Activated CD8-positive, alpha-beta T cell treated with anti-CD3 and anti-CD28 coated beads for 36 hours (primary cell): ENCODE measurements at regions not wholly inside any gene's neighbourhood (a gene's known extent, or its start where the extent isn't known, plus 50 kb on each side); places are given as distances from the start of the nearest gene placed in this dataset.

Experiments used
- ATAC-seq: fragments of 200-7000 bp; cut with Tn5 transposase; one replicate; pipeline ENCODE4 v1.10.0; 2021; ENCODE audit warnings: mild to moderate bottlenecking, moderate library complexity
- CTCF ChIA-PET: fragments of 350-600 bp; sonication (Branson Sonifier 250); formaldehyde crosslinking; loops from one replicate; lab custom pipeline; 2021; ENCODE audit warnings: antibody characterized with exemption; lab: Charles Lee
- POLR2A ChIA-PET: fragments of 350-600 bp; sonication (Branson Sonifier 250); formaldehyde crosslinking; loops from one replicate; lab custom pipeline; 2021; ENCODE audit warnings: antibody characterized with exemption; lab: Charles Lee
- DNase-seq: peaks from one replicate; pipeline ENCODE4 v3.0.0-alpha.2; 2020
- H3K27ac Mint-ChIP-seq: one replicate; pipeline ENCODE4 v1.8.0; 2021; ENCODE audit warnings: mild to moderate bottlenecking, mixed read lengths
- H3K27me3 Mint-ChIP-seq: one replicate; pipeline ENCODE4 v1.8.0; 2021; ENCODE audit warnings: mixed read lengths
- H3K36me3 Mint-ChIP-seq: one replicate; pipeline ENCODE4 v1.8.0; 2021; ENCODE audit warnings: low read depth, mixed read lengths
- H3K4me1 Mint-ChIP-seq: one replicate; pipeline ENCODE4 v1.8.0; 2021; ENCODE audit warnings: low read depth, mixed read lengths
- H3K4me3 Mint-ChIP-seq: one replicate; pipeline ENCODE4 v1.8.0; 2021; ENCODE audit warnings: mild to moderate bottlenecking, moderate library complexity, mixed read lengths
- H3K9me3 Mint-ChIP-seq: one replicate; pipeline ENCODE4 v1.8.0; 2021; ENCODE audit warnings: mixed read lengths
- intact Hi-C: fragments of 100-400 bp; cut with micrococcal nuclease; formaldehyde crosslinking; loops from one replicate; pipeline ENCODE4 v1.10.0; 2022
- TF ChIP-seq, protein P1 (sequence below): fragments of 200-600 bp; IDR thresholded peaks from one replicate; pipeline ENCODE4 v1.8.0; 2022; ENCODE audit warnings: antibody characterized with exemption, mild to moderate bottlenecking

DNA sequence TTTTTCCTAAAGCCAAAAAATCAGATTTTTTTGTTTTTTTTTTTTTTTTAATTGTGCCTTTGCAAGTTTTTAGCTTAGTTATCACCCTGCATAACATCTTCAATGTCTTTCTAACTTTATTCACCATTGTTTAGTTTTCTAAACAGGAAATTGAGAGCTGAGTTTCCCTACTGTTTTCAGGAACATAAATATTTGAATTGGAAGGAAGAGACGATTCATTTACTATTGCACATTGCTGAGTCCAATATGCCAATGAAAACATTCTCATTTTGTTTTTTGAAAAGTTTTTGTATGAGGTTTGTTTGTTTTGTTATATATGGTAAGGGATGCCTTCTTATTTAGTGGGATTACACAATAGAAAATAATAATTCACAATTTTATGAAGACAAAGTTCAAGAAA is 148.4 kb downstream of the ANKRD50 start:
- no peaks in the 10 kb centered on the region for H3K4me1 Mint-ChIP-seq
- ATAC-seq (no peak), DNase-seq (no peak)
- H3K36me3 Mint-ChIP-seq, result no peaks in the 10 kb centered on the region
- ChIA-PET CTCF (no interaction called here), POLR2A (no interaction called here)
- no peak overlapping the region for H3K27ac Mint-ChIP-seq
- no peaks in the 10 kb centered on the region for H3K9me3 Mint-ChIP-seq
- intact Hi-C loops, result no loop called here
- no peaks in the 10 kb centered on the region for H3K27me3 Mint-ChIP-seq
- no peak overlapping the region for H3K4me3 Mint-ChIP-seq
- TF ChIP-seq, protein P1, sequence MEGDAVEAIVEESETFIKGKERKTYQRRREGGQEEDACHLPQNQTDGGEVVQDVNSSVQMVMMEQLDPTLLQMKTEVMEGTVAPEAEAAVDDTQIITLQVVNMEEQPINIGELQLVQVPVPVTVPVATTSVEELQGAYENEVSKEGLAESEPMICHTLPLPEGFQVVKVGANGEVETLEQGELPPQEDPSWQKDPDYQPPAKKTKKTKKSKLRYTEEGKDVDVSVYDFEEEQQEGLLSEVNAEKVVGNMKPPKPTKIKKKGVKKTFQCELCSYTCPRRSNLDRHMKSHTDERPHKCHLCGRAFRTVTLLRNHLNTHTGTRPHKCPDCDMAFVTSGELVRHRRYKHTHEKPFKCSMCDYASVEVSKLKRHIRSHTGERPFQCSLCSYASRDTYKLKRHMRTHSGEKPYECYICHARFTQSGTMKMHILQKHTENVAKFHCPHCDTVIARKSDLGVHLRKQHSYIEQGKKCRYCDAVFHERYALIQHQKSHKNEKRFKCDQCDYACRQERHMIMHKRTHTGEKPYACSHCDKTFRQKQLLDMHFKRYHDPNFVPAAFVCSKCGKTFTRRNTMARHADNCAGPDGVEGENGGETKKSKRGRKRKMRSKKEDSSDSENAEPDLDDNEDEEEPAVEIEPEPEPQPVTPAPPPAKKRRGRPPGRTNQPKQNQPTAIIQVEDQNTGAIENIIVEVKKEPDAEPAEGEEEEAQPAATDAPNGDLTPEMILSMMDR, result no peak

DNA sequence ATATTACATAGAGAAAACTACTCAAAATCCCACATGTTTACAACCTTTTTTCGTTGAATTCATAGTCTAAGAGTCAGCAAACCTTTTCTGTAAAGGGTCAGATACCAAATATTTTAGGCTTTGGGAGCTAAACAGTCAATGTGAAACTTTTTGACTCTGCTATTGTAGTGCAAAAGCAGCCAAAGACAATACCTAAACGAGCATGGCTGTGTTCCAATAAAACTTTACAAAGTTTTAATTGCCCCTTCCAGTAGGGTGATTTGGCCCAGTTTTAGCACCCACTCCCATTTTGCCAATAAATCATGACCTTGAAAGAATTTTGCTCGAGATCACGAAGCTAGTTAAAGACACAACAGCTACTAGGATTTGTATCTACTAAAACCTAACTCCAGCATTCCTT is 147.2 kb downstream of the ANKRD50 start:
- Mint-ChIP-seq H3K9me3 (no peaks in the 10 kb centered on the region), H3K27ac (no peak overlapping the region), H3K36me3 (no peaks in the 10 kb centered on the region), H3K4me3 (no peak overlapping the region), H3K4me1 (no peaks in the 10 kb centered on the region), H3K27me3 (no peaks in the 10 kb centered on the region)
- CTCF ChIA-PET, result no interaction called here
- intact Hi-C loops, result no loop called here
- POLR2A ChIA-PET, result no interaction called here
- TF ChIP-seq, protein P1, result no peak
- no peak for ATAC-seq
- DNase-seq, result no peak

DNA sequence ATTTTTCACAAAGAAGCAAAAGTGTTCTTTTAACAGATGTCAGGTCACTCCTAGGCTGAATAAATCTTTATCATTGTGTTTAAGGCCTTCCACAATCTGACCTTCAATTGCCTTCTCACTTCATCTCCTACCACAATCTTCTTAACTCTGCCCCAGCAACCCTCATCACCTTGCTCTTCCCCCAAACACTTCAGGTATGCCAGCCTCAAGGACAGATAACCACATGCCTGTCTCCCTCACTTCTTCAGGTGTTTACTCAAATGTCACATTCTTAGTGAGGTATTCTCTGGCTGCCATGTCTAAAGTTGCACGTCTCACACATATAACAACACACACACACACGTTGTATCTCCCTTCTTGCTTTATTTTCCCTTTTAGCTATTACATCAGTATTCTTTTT is 146.5 kb downstream of the ANKRD50 start:
- H3K4me3 Mint-ChIP-seq, result no peak overlapping the region
- no peak overlapping the region for H3K27ac Mint-ChIP-seq
- ATAC-seq, result no peak

DNA sequence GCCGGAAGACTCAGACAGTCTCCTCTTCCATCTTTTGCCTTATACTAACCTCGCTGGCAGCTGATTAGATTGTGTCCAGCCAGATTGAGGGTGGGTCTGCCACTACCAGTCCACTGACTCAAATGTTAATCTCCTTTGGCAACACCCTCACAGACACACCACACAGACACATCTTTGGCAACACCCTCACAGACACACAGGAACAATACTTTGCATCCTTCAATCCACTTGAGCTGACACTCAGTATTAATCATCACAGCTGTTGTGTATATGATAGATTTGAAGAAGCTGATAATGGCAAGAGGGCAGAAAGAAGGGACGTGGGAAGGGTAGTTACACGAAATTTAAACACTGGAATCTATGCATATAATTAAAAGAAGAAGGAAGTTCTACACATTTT is 139.5 kb downstream of the ANKRD50 start:
- Mint-ChIP-seq H3K36me3 (no peaks in the 10 kb centered on the region), H3K4me3 (no peak overlapping the region), H3K9me3 (no peaks in the 10 kb centered on the region), H3K27me3 (no peaks in the 10 kb centered on the region), H3K4me1 (no peaks in the 10 kb centered on the region), H3K27ac (no peak overlapping the region)
- CTCF ChIA-PET, result no interaction called here
- ATAC-seq (no peak), DNase-seq (no peak)
- intact Hi-C loops, result no loop called here
- TF ChIP-seq, protein P1, result no peak
- POLR2A ChIA-PET, result no interaction called here

More for the DNA sequence above, 146.5 kb downstream of the ANKRD50 start:
- POLR2A ChIA-PET, result no interaction called here
- intact Hi-C loops, result no loop called here
- no peaks in the 10 kb centered on the region for H3K4me1 Mint-ChIP-seq
- no peak for DNase-seq
- TF ChIP-seq, protein P1, result no peak
- no peaks in the 10 kb centered on the region for H3K27me3 Mint-ChIP-seq
- no peaks in the 10 kb centered on the region for H3K9me3 Mint-ChIP-seq
- no peaks in the 10 kb centered on the region for H3K36me3 Mint-ChIP-seq
- CTCF ChIA-PET, result no interaction called here

DNA sequence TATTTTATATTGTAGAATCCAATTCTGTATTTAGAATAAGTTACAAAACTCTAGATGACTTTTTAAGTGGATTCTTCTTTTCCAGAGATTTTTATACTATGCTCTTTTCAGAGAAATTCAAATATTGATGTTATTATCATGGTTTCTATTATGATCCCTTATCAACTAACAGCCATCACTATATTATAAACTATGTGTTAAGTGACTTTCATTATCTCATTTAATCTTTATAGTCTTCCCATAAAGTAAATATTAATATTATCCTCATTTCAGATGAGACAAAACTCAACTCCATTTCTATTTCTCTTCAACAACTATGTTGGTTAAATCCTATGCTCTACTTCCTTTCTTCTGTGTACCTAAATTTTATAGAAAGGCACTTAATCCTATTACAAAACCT is 132.6 kb downstream of the ANKRD50 start:
- POLR2A ChIA-PET, result no interaction called here
- no peak overlapping the region for H3K27ac Mint-ChIP-seq

More for the DNA sequence above, 132.6 kb downstream of the ANKRD50 start:
- intact Hi-C loops, result no loop called here
- DNase-seq, result no peak
- Mint-ChIP-seq H3K27me3 (no peaks in the 10 kb centered on the region), H3K4me1 (no peaks in the 10 kb centered on the region), H3K36me3 (no peaks in the 10 kb centered on the region), H3K9me3 (peaks cover 2% of the 10 kb centered on the region), H3K4me3 (no peak overlapping the region)
- ATAC-seq, result no peak
- CTCF ChIA-PET, result no interaction called here
- TF ChIP-seq, protein P1, result no peak
